H1 (cell line): ENCODE measurements at regions not wholly inside any gene's neighbourhood (a gene's known extent, or its start where the extent isn't known, plus 50 kb on each side); places are given as distances from the start of the nearest gene placed in this dataset.

Experiments used
- BCL11A ChIP-seq, 2 experiments: IDR thresholded peaks; one replicate each; pipeline ENCODE4 v1.6.1; 2011; ENCODE audit warnings: low read depth in 2 of 2, low read length in 2 of 2, mild to moderate bottlenecking in 2 of 2
- HDAC6 ChIP-seq: IDR thresholded peaks from one replicate; pipeline ENCODE4 v1.7.1; 2012; ENCODE audit warnings: low read depth, mild to moderate bottlenecking, inconsistent platforms, low read length, moderate library complexity
- NRF1 ChIP-seq: IDR thresholded peaks from 2 replicates; pipeline ENCODE4 v1.6.1; 2011; ENCODE audit warnings: mild to moderate bottlenecking, low read depth, low read length, improper control_type of control experiment
- RNF2 ChIP-seq: fragments of 200-900, 300-1000 bp; sonication (generic); IDR thresholded peaks from 2 replicates; pipeline ENCODE4 v1.7.1; 2016; ENCODE audit warnings: borderline replicate concordance, low read depth, mild to moderate bottlenecking, antibody characterized with exemption, low read length; ENCODE audit not compliant: poor library complexity, severe bottlenecking; ENCODE audit errors: missing control alignments
- TBP ChIP-seq: IDR thresholded peaks from 2 replicates; pipeline ENCODE4 v1.6.1; 2011; ENCODE audit warnings: low read depth, low read length, improper control_type of control experiment

DNA sequence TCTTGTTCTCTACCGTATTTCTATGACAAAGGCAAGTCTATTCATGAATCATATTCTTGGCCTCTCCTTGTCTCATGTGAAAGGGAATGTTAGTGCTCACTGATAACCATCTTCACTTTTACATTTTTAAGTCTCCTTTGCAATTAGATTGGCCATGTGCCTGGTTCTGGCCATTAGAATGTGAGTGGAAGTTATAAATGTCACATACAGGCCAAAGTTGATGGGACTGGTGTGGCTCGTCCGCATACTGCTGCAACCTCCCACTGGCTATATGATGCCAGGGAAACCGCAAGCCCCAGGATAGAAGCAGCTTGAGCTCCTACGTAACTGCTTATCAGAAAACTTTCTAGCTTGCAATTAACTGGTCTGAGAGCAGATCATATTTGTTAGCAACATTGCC lies 86.1 kb downstream of the MAGEC1 start (continued):
- TF ChIP-seq RNF2 (no peak), NRF1 (no peak), HDAC6 (no peak), TBP (no peak), BCL11A (IDR thresholded peaks at IDR 0.05; ENCODE audit: low read depth in 2 of 2, low read length in 2 of 2) (no peak)
